ENCODE measurements at regions not wholly inside any gene's neighbourhood (a gene's known extent, or its start where the extent isn't known, plus 50 kb on each side); places are given as distances from the start of the nearest gene placed in this dataset.
"Not testable (repeated sequence)": the region's sequence is repeated elsewhere in the genome, so short reads cannot be mapped to it uniquely, and the experiment has no call there.

DNA sequence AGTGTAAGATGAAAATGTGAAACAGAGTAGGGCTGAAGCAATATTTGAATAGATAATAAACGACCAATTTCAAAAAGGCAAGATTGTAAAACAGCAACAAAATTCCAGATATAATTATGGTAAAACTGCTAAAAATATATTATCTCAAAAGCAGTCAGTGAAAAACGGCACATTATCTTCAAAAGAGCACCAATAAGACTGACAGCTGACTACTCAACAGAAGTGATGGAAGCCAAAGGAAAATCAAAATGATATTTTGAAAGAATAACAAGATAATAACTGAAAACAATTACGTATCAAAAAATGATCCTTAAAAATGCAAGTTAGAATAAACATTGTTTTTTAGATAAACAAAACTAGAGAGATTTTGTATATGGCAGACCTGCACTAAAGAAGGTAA lies 920.6 kb upstream of the FAM98A start:
- TF ChIP-seq MXI1 (conservative IDR thresholded peaks at IDR 0.05; ENCODE audit: poor library complexity, severe bottlenecking) (no peak), POLR2AphosphoS5 (IDR thresholded peaks at IDR 0.05) (no peak), TAF1 (IDR thresholded peaks at IDR 0.05; ENCODE audit: low read depth) (no peak), RAD21 (conservative IDR thresholded peaks at IDR 0.05) (no peak), EP300 (conservative IDR thresholded peaks at IDR 0.05; ENCODE audit: poor library complexity, severe bottlenecking) (no peak), SMC3 (conservative IDR thresholded peaks at IDR 0.05; ENCODE audit: poor library complexity) (no peak), EZH2 (IDR thresholded peaks at IDR 0.05; ENCODE audit: borderline replicate concordance, insufficient read depth, low read length, poor library complexity, severe bottlenecking) (no peak)
- TF ChIP-seq, protein P1, sequence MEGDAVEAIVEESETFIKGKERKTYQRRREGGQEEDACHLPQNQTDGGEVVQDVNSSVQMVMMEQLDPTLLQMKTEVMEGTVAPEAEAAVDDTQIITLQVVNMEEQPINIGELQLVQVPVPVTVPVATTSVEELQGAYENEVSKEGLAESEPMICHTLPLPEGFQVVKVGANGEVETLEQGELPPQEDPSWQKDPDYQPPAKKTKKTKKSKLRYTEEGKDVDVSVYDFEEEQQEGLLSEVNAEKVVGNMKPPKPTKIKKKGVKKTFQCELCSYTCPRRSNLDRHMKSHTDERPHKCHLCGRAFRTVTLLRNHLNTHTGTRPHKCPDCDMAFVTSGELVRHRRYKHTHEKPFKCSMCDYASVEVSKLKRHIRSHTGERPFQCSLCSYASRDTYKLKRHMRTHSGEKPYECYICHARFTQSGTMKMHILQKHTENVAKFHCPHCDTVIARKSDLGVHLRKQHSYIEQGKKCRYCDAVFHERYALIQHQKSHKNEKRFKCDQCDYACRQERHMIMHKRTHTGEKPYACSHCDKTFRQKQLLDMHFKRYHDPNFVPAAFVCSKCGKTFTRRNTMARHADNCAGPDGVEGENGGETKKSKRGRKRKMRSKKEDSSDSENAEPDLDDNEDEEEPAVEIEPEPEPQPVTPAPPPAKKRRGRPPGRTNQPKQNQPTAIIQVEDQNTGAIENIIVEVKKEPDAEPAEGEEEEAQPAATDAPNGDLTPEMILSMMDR (IDR thresholded peaks at IDR 0.05; ENCODE audit: poor library complexity, severe bottlenecking) = no peak
- TF ChIP-seq, protein P2, sequence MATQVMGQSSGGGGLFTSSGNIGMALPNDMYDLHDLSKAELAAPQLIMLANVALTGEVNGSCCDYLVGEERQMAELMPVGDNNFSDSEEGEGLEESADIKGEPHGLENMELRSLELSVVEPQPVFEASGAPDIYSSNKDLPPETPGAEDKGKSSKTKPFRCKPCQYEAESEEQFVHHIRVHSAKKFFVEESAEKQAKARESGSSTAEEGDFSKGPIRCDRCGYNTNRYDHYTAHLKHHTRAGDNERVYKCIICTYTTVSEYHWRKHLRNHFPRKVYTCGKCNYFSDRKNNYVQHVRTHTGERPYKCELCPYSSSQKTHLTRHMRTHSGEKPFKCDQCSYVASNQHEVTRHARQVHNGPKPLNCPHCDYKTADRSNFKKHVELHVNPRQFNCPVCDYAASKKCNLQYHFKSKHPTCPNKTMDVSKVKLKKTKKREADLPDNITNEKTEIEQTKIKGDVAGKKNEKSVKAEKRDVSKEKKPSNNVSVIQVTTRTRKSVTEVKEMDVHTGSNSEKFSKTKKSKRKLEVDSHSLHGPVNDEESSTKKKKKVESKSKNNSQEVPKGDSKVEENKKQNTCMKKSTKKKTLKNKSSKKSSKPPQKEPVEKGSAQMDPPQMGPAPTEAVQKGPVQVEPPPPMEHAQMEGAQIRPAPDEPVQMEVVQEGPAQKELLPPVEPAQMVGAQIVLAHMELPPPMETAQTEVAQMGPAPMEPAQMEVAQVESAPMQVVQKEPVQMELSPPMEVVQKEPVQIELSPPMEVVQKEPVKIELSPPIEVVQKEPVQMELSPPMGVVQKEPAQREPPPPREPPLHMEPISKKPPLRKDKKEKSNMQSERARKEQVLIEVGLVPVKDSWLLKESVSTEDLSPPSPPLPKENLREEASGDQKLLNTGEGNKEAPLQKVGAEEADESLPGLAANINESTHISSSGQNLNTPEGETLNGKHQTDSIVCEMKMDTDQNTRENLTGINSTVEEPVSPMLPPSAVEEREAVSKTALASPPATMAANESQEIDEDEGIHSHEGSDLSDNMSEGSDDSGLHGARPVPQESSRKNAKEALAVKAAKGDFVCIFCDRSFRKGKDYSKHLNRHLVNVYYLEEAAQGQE (IDR thresholded peaks at IDR 0.05; ENCODE audit: borderline replicate concordance) = no peak
- no peaks in the 10 kb centered on the region for H3K36me3 ChIP-seq (ENCODE audit: insufficient read depth, low read length)
- no peak overlapping the region for H3K4me2 ChIP-seq (ENCODE audit: low read length)
- H3K27me3 ChIP-seq (ENCODE audit: insufficient read depth, low read depth, low read length) = no peaks in the 10 kb centered on the region
- no peak overlapping the region for H3K9ac ChIP-seq (ENCODE audit: low read length)
- H4K20me1 ChIP-seq (ENCODE audit: insufficient read depth) = no peaks in the 10 kb centered on the region
- no peaks in the 10 kb centered on the region for H3F3A ChIP-seq (ENCODE audit: insufficient read depth, low read length, poor library complexity, severe bottlenecking)
- no peak overlapping the region for H2AFZ ChIP-seq (ENCODE audit: low read depth, low read length)
- no peaks in the 10 kb centered on the region for H3K9me2 ChIP-seq (ENCODE audit: insufficient read depth, low read length)
- no peaks in the 10 kb centered on the region for H3K9me3 ChIP-seq (ENCODE audit: low read length)
- no peaks in the 10 kb centered on the region for H3K79me2 ChIP-seq (replicated peaks; ENCODE audit: insufficient read depth, low read length)
- H3K4me3 ChIP-seq (ENCODE audit: low read length) = no peak overlapping the region
- H3K27ac ChIP-seq (ENCODE audit: low read length) = no peak overlapping the region

DNA sequence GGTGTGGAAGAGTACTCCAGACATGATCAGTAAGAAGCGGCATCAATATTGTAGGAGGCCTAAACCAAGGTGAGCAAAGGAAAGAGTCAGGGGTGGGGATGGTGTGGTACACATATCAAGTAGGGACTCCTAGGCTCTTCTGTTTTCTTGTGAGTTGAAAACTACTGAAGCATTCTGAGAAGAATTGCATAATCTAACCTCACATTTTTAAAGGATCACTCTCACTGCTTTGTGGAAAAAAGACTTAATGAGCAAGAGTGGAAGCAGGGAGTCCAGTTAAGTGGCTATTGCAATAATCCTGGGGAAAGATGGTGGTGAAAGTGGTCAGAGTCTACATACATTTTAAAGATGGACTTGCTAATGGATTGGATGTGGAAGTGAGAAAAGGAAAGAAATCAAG lies 899.5 kb upstream of the FAM98A start:
- Histone ChIP-seq H3K36me3 (ENCODE audit: insufficient read depth, low read length) (no peaks in the 10 kb centered on the region), H3F3A (ENCODE audit: insufficient read depth, low read length, poor library complexity, severe bottlenecking) (no peaks in the 10 kb centered on the region), H2AFZ (ENCODE audit: low read depth, low read length) (no peak overlapping the region), H3K27ac (ENCODE audit: low read length) (no peak overlapping the region), H3K4me2 (ENCODE audit: low read length) (no peak overlapping the region), H4K20me1 (ENCODE audit: insufficient read depth) (no peaks in the 10 kb centered on the region), H3K4me3 (ENCODE audit: low read length) (no peak overlapping the region), H3K9me2 (ENCODE audit: insufficient read depth, low read length) (no peaks in the 10 kb centered on the region), H3K79me2 (replicated peaks; ENCODE audit: insufficient read depth, low read length) (no peaks in the 10 kb centered on the region), H3K9ac (ENCODE audit: low read length) (no peak overlapping the region), H3K27me3 (ENCODE audit: insufficient read depth, low read depth, low read length) (no peaks in the 10 kb centered on the region), H3K9me3 (ENCODE audit: low read length) (no peaks in the 10 kb centered on the region)
- TF ChIP-seq MXI1 (conservative IDR thresholded peaks at IDR 0.05; ENCODE audit: poor library complexity, severe bottlenecking) = no peak
- no peak for TF ChIP-seq EZH2 (IDR thresholded peaks at IDR 0.05; ENCODE audit: borderline replicate concordance, insufficient read depth, low read length, poor library complexity, severe bottlenecking)
- TF ChIP-seq SMC3 (conservative IDR thresholded peaks at IDR 0.05; ENCODE audit: poor library complexity) = no peak
- no peak for TF ChIP-seq POLR2AphosphoS5 (IDR thresholded peaks at IDR 0.05)
- TF ChIP-seq, protein P1 (IDR thresholded peaks at IDR 0.05; ENCODE audit: poor library complexity, severe bottlenecking) = no peak
- TF ChIP-seq, protein P2 (IDR thresholded peaks at IDR 0.05; ENCODE audit: borderline replicate concordance) = no peak
- no peak for TF ChIP-seq TAF1 (IDR thresholded peaks at IDR 0.05; ENCODE audit: low read depth)
- no peak for TF ChIP-seq RAD21 (conservative IDR thresholded peaks at IDR 0.05)
- TF ChIP-seq EP300 (conservative IDR thresholded peaks at IDR 0.05; ENCODE audit: poor library complexity, severe bottlenecking) = no peak

DNA sequence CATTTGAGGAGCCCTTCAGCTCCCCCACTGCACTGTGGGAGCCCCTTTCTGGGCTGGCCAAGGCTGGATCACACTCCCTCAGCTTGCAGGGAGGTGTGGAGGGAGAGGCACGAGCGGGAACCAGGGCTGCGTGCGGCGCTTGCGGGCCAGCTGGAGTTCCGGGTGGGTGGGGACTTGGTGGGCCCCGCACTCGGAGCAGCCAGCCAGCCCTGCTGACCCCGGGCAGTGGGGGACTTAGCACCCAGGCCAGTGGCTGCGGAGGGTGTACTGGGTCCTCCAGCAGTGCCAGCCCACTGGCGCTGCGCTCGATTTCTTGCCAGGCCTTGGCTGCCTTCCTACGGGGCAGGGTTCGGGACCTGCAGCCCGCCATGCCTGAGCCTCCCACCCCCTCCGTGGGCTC lies 895.1 kb upstream of the FAM98A start:
- H2AFZ ChIP-seq (ENCODE audit: low read depth, low read length); H3K9ac ChIP-seq (ENCODE audit: low read length): not testable (repeated sequence)

More for the DNA sequence above, 895.1 kb upstream of the FAM98A start:
- not testable (repeated sequence) for H3K27ac ChIP-seq (ENCODE audit: low read length); H3F3A ChIP-seq (ENCODE audit: insufficient read depth, low read length, poor library complexity, severe bottlenecking); H3K4me3 ChIP-seq (ENCODE audit: low read length); H4K20me1 ChIP-seq (ENCODE audit: insufficient read depth); H3K9me3 ChIP-seq (ENCODE audit: low read length); H3K4me2 ChIP-seq (ENCODE audit: low read length); H3K27me3 ChIP-seq (ENCODE audit: insufficient read depth, low read depth, low read length); H3K79me2 ChIP-seq (replicated peaks; ENCODE audit: insufficient read depth, low read length); H3K9me2 ChIP-seq (ENCODE audit: insufficient read depth, low read length); H3K36me3 ChIP-seq (ENCODE audit: insufficient read depth, low read length)
